ENCODE measurements at regions not wholly inside any gene's neighbourhood (a gene's known extent, or its start where the extent isn't known, plus 50 kb on each side); places are given as distances from the start of the nearest gene placed in this dataset.

DNA sequence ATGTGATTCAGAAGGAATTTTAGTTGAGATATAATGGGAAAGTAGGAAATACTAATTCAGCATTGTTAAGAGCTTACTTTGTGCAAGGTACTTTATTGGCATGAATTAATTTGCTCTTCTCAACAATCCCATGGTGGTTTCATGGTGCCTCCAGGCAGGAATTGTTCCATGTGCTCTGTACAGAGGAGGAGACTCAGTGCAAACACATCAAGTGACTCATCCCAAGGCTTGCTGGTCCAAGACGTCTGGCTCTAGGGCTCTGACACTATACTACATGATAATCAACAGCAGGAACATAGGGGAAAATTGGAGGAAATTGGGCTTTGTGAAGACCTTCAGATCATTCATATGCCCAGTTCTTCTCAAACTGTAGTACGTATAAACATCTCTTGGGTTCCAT is 66.5 kb upstream of the PRKG1 start:
- TF ChIP-seq MYC (IDR thresholded peaks at IDR 0.05; ENCODE audit: borderline replicate concordance, low read length) (no peak), POLR2A (IDR thresholded peaks at IDR 0.05; ENCODE audit: low read length) (no peak), RAD21 (conservative IDR thresholded peaks at IDR 0.05 in 1 of 2, IDR thresholded peaks at IDR 0.05 in 1 of 2) (no peak), HDAC2 (IDR thresholded peaks at IDR 0.05) (no peak), CEBPB (IDR thresholded peaks at IDR 0.05) (no peak), KDM5A (IDR thresholded peaks at IDR 0.05) (no peak), SMC3 (IDR thresholded peaks at IDR 0.05) (no peak), RCOR1 (IDR thresholded peaks at IDR 0.05; ENCODE audit: low read depth, low read length) (no peak), CBX8 (IDR thresholded peaks at IDR 0.05) (no peak), NR3C1 (IDR thresholded peaks at IDR 0.05) (no peak)
- TF ChIP-seq, protein P1, sequence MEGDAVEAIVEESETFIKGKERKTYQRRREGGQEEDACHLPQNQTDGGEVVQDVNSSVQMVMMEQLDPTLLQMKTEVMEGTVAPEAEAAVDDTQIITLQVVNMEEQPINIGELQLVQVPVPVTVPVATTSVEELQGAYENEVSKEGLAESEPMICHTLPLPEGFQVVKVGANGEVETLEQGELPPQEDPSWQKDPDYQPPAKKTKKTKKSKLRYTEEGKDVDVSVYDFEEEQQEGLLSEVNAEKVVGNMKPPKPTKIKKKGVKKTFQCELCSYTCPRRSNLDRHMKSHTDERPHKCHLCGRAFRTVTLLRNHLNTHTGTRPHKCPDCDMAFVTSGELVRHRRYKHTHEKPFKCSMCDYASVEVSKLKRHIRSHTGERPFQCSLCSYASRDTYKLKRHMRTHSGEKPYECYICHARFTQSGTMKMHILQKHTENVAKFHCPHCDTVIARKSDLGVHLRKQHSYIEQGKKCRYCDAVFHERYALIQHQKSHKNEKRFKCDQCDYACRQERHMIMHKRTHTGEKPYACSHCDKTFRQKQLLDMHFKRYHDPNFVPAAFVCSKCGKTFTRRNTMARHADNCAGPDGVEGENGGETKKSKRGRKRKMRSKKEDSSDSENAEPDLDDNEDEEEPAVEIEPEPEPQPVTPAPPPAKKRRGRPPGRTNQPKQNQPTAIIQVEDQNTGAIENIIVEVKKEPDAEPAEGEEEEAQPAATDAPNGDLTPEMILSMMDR (IDR thresholded peaks at IDR 0.05) = no peak
- TF ChIP-seq, protein P2, sequence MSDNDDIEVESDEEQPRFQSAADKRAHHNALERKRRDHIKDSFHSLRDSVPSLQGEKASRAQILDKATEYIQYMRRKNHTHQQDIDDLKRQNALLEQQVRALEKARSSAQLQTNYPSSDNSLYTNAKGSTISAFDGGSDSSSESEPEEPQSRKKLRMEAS (IDR thresholded peaks at IDR 0.05) = no peak
- TF ChIP-seq, protein P3, sequence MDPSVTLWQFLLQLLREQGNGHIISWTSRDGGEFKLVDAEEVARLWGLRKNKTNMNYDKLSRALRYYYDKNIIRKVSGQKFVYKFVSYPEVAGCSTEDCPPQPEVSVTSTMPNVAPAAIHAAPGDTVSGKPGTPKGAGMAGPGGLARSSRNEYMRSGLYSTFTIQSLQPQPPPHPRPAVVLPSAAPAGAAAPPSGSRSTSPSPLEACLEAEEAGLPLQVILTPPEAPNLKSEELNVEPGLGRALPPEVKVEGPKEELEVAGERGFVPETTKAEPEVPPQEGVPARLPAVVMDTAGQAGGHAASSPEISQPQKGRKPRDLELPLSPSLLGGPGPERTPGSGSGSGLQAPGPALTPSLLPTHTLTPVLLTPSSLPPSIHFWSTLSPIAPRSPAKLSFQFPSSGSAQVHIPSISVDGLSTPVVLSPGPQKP (IDR thresholded peaks at IDR 0.05; ENCODE audit: low read depth, low read length) = no peak

Data from A549 (cell line).